ENCODE measurements at regions not wholly inside any gene's neighbourhood (a gene's known extent, or its start where the extent isn't known, plus 50 kb on each side); places are given as distances from the start of the nearest gene placed in this dataset.
"Not testable (repeated sequence)": the region's sequence is repeated elsewhere in the genome, so short reads cannot be mapped to it uniquely, and the experiment has no call there.

- not testable (repeated sequence) for H3K9me3 Mint-ChIP-seq, H3K27ac Mint-ChIP-seq, H3K27me3 Mint-ChIP-seq, H3K36me3 Mint-ChIP-seq, H3K4me1 Mint-ChIP-seq, H3K4me3 Mint-ChIP-seq, DNase-seq
These were observed 744.3 kb upstream of the SLITRK5 start for GRCh38 chr13:86926916-86927315.

DNA sequence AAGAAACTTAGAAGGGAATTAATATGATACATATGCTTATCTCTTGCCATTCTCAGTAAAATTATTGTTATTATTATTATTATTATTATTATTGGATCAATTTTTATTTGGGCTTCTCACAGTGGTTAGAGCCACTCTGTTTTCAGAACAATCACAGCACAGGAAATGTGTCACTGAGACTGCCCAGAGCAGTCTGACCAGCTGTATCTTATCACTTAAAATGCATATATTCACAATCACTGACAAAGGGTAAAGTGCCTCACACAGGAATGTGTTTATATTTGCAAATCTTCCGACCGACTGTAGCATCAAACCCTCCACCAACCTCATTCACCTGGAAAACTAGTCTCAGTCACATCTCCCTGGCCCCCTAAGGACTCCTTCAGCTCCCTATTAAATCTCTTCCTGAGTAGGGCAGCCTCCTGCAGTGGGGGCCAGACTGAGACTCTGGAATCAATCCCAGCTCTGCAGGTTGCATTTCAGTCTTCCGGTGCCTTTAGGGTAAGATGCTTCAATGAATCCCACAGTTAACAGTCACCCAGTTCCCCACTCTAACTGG lies 738.3 kb upstream of the SLITRK5 start:
- H3K4me3 Mint-ChIP-seq: no peak overlapping the region
- no peaks in the 10 kb centered on the region for H3K9me3 Mint-ChIP-seq
- no peaks in the 10 kb centered on the region for H3K36me3 Mint-ChIP-seq
- no peaks in the 10 kb centered on the region for H3K27me3 Mint-ChIP-seq
- no peaks in the 10 kb centered on the region for H3K4me1 Mint-ChIP-seq
- no peak for DNase-seq
- no peak overlapping the region for H3K27ac Mint-ChIP-seq

DNA sequence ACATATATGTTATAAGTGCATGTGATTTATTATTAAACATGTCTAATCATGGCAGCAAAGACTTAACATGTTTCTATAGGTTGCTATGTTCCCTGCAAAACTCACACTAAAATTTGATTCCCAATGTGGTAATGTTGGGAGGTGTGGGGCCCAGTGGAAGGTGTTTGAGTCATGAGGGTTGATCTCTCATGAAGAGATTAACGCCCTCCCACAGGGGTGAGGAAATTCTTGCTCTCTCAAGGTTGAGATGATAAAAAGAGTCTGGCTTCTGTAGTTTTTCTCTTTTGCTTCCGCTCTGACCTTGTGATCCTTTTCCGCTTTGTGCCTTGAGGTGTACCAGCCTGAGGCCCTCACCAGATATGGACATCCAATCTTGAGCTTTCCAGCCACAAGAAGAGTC lies 737.5 kb upstream of the SLITRK5 start:
- no peaks in the 10 kb centered on the region for H3K27me3 Mint-ChIP-seq
- no peaks in the 10 kb centered on the region for H3K36me3 Mint-ChIP-seq
- H3K27ac Mint-ChIP-seq: no peak overlapping the region
- no peak for DNase-seq
- H3K9me3 Mint-ChIP-seq: no peaks in the 10 kb centered on the region
- no peaks in the 10 kb centered on the region for H3K4me1 Mint-ChIP-seq
- no peak overlapping the region for H3K4me3 Mint-ChIP-seq

- Mint-ChIP-seq H3K4me3 (no peak overlapping the region), H3K27ac (no peak overlapping the region)
These were observed 733.9 kb upstream of the SLITRK5 start for GRCh38 chr13:86937316-86937715.

GRCh38 chr13:86945584-86945983 lies 725.6 kb upstream of the SLITRK5 start:
- H3K27me3 Mint-ChIP-seq: no peaks in the 10 kb centered on the region
- DNase-seq: no peak
- no peaks in the 10 kb centered on the region for H3K4me1 Mint-ChIP-seq
- H3K27ac Mint-ChIP-seq: no peak overlapping the region
- peaks cover 4% of the 10 kb centered on the region for H3K9me3 Mint-ChIP-seq
- H3K4me3 Mint-ChIP-seq: no peak overlapping the region
- H3K36me3 Mint-ChIP-seq: no peaks in the 10 kb centered on the region

More at GRCh38 chr13:86937316-86937715, 733.9 kb upstream of the SLITRK5 start:
- no peaks in the 10 kb centered on the region for H3K4me1 Mint-ChIP-seq
- H3K36me3 Mint-ChIP-seq: no peaks in the 10 kb centered on the region
- no peak for DNase-seq
- H3K9me3 Mint-ChIP-seq: no peaks in the 10 kb centered on the region
- H3K27me3 Mint-ChIP-seq: no peaks in the 10 kb centered on the region

DNA sequence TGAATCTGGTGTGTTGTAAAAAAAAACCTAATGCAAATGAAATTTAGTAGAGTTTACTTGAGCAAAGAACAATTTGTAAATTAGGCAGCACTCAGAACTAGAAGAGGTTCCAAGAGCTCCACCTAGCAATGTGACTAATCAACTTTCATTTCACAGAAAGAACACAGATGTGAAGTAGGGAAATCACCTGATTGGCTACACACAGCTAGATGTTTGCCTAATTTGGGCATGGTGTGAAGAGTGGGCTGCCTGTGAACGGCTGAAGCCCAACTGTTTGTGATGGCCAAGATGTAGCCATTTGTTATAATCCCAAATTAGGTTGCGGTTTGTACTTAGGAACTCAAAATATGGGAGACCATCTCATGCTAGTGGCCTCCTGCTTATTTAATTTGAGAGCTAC lies 724.4 kb upstream of the SLITRK5 start:
- Mint-ChIP-seq H3K27me3 (no peaks in the 10 kb centered on the region), H3K9me3 (peaks cover 4% of the 10 kb centered on the region), H3K4me1 (no peaks in the 10 kb centered on the region), H3K4me3 (no peak overlapping the region), H3K36me3 (no peaks in the 10 kb centered on the region), H3K27ac (no peak overlapping the region)
- DNase-seq: no peak

DNA sequence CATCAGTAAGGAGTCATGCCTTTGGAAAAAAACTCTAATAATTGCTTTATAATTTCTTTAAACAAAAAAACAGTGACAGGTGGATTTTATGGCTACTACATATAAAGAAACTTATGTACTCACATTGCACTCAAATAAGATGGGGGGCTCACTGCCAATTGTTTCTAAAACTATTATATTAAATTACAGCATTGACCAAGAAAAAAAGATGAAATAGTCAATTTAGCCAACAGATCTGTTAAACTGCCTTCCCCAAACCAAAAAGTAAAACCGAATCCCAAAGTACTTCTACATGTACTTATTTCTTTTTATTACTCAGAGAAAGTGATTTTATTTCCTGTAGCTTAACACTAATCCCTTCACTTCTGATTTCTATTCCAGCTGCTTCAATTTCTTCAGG lies 716.8 kb upstream of the SLITRK5 start:
- H3K9me3 Mint-ChIP-seq: peaks cover 1% of the 10 kb centered on the region
- H3K36me3 Mint-ChIP-seq: no peaks in the 10 kb centered on the region
- H3K4me3 Mint-ChIP-seq: no peak overlapping the region
- H3K27me3 Mint-ChIP-seq: no peaks in the 10 kb centered on the region
- no peak for DNase-seq
- no peak overlapping the region for H3K27ac Mint-ChIP-seq
- H3K4me1 Mint-ChIP-seq: no peaks in the 10 kb centered on the region

- no peak for DNase-seq
- H3K36me3 Mint-ChIP-seq: no peaks in the 10 kb centered on the region
- no peaks in the 10 kb centered on the region for H3K27me3 Mint-ChIP-seq
- no peaks in the 10 kb centered on the region for H3K4me1 Mint-ChIP-seq
- peaks cover 1% of the 10 kb centered on the region for H3K9me3 Mint-ChIP-seq
- no peak overlapping the region for H3K27ac Mint-ChIP-seq
- H3K4me3 Mint-ChIP-seq: no peak overlapping the region
These were observed 710.3 kb upstream of the SLITRK5 start for GRCh38 chr13:86960876-86961275.

DNA sequence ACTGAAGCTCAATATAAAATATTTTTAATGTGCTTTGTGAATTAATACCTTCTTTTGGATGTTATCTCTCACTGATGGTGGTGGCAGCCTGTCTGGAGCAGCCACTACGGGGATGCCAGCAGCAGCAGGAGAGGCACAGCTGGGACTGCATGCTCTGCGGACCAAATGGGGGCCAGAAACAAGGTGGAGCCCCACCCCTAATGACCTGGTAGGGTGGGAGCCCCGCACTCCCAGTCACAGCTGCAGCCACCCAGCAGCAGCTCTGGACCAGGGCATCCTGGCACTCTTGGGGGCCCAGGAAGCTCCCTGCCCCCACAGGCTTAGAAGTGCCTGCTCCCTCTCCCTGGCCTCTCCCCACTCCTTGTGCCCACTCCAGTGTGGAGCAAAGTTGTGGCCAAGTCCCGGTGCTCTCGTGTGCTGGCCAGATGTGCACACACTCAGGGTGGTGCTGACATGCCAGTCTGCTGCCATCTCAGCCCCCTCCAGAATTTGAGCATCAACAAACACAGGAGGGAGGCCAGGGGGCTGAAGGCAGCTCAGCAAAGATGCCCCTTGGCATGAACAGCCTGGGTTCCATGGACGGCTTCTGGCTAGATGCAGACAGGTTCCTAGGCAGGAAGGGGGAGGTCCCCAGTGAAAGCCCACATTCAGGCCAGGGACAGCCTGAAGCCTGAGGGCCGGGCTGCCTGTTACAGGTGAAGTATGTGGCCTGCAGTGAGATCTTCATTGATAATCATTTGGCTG lies 696.7 kb upstream of the SLITRK5 start:
- Mint-ChIP-seq H3K27ac (no peak overlapping the region), H3K27me3 (no peaks in the 10 kb centered on the region)

GRCh38 chr13:86974995-86975328 lies 696.2 kb upstream of the SLITRK5 start:
- Mint-ChIP-seq H3K27me3 (no peaks in the 10 kb centered on the region), H3K4me1 (no peaks in the 10 kb centered on the region), H3K9me3 (peaks cover 1% of the 10 kb centered on the region), H3K36me3 (no peaks in the 10 kb centered on the region), H3K27ac (no peak overlapping the region), H3K4me3 (no peak overlapping the region)
- DNase-seq: no peak

More for the DNA sequence above, 696.7 kb upstream of the SLITRK5 start:
- Mint-ChIP-seq H3K4me3 (no peak overlapping the region), H3K36me3 (no peaks in the 10 kb centered on the region), H3K4me1 (no peaks in the 10 kb centered on the region), H3K9me3 (peaks cover 1% of the 10 kb centered on the region)
- DNase-seq: no peak

- no peak for DNase-seq
- H3K4me1 Mint-ChIP-seq: no peaks in the 10 kb centered on the region
- no peak overlapping the region for H3K4me3 Mint-ChIP-seq
- H3K27me3 Mint-ChIP-seq: no peaks in the 10 kb centered on the region
- H3K9me3 Mint-ChIP-seq: peaks cover 1% of the 10 kb centered on the region
- H3K36me3 Mint-ChIP-seq: no peaks in the 10 kb centered on the region
- H3K27ac Mint-ChIP-seq: no peak overlapping the region
These were observed 694.4 kb upstream of the SLITRK5 start for GRCh38 chr13:86976521-86977324.

DNA sequence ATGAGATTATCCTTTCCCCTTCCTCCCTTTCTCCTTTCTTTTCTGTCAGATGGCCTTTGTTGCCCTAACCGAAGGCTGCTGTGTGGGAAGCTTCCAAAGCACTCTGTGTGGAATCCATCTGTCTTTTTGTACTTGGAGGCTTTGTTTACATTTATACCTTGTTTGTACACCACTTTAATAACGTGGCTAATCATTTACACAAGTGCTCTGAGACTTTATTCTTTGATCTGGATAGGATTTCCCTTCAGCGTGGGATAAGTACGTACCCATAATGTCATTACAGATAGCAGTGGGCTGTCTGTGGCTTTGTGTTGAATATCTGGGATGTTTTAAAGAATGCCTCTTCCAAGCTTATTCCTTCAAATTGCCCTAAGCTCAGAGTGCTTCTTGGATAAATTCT lies 684.7 kb upstream of the SLITRK5 start:
- Mint-ChIP-seq H3K9me3 (no peaks in the 10 kb centered on the region), H3K36me3 (no peaks in the 10 kb centered on the region)
- no peak for DNase-seq

GRCh38 chr13:86992251-86992650 lies 678.9 kb upstream of the SLITRK5 start:
- no peaks in the 10 kb centered on the region for H3K27me3 Mint-ChIP-seq
- H3K4me3 Mint-ChIP-seq: no peak overlapping the region
- no peaks in the 10 kb centered on the region for H3K4me1 Mint-ChIP-seq
- H3K36me3 Mint-ChIP-seq: no peaks in the 10 kb centered on the region
- no peak for DNase-seq
- peaks cover 8% of the 10 kb centered on the region for H3K9me3 Mint-ChIP-seq
- no peak overlapping the region for H3K27ac Mint-ChIP-seq

More for the DNA sequence above, 684.7 kb upstream of the SLITRK5 start:
- Mint-ChIP-seq H3K4me3 (no peak overlapping the region), H3K4me1 (no peaks in the 10 kb centered on the region), H3K27ac (no peak overlapping the region), H3K27me3 (no peaks in the 10 kb centered on the region)

- peaks cover 7% of the 10 kb centered on the region for H3K9me3 Mint-ChIP-seq
- H3K27ac Mint-ChIP-seq: no peak overlapping the region
- DNase-seq: no peak
- H3K36me3 Mint-ChIP-seq: no peaks in the 10 kb centered on the region
- H3K4me3 Mint-ChIP-seq: no peak overlapping the region
- H3K27me3 Mint-ChIP-seq: no peaks in the 10 kb centered on the region
- H3K4me1 Mint-ChIP-seq: no peaks in the 10 kb centered on the region
These were observed 667.9 kb upstream of the SLITRK5 start for GRCh38 chr13:87003265-87003664.

DNA sequence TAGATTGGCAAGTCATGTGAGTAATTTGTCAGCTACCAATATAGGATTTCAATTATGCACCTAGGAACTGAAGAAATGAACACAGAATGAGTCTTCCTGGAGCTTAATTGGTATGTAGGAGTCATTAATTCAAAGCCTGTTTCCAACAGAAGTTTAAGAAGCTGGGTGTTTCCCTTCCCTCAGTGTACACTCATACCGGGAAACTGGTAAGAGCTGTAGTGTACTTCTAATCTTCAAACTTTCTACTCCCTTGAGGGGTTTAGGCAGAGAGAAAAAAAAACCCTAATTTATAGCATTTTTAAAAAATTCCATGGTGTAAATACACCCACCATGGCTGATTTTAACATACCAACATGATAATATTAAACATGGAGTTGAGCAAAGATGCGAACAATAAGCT lies 665.7 kb upstream of the SLITRK5 start:
- Mint-ChIP-seq H3K9me3 (peaks cover 9% of the 10 kb centered on the region), H3K4me3 (no peak overlapping the region), H3K27ac (no peak overlapping the region), H3K36me3 (no peaks in the 10 kb centered on the region), H3K4me1 (no peaks in the 10 kb centered on the region), H3K27me3 (no peaks in the 10 kb centered on the region)
- DNase-seq: no peak

DNA sequence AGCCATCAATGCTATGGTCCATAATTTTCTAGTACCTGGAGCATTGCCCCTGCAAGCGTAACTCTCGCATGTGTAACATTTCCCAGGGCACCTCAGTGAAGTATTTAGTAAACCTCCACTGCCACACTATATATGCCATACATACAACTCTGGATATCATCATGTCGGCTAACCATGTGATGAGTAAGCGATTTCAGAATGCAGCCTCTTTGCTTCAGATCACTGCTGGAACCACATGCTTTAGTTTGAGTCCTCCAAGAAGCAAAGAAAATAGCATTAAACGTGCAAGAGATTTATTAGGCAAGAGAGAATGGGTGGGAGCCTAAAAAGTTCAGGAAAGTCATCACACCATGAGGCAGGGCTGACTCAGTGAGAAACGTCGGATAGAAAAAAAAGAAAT lies 635.6 kb upstream of the SLITRK5 start:
- H3K27ac Mint-ChIP-seq: no peak overlapping the region
- H3K9me3 Mint-ChIP-seq: peaks cover 1% of the 10 kb centered on the region
- no peaks in the 10 kb centered on the region for H3K36me3 Mint-ChIP-seq
- no peaks in the 10 kb centered on the region for H3K27me3 Mint-ChIP-seq
- no peaks in the 10 kb centered on the region for H3K4me1 Mint-ChIP-seq
- no peak for DNase-seq
- no peak overlapping the region for H3K4me3 Mint-ChIP-seq

Data from activated naive CD8-positive, alpha-beta T cell treated with anti-CD3 and anti-CD28 coated beads for 36 hours (primary cell).